Brain microvascular endothelial cell (primary cell): ENCODE measurements at regions not wholly inside any gene's neighbourhood (a gene's known extent, or its start where the extent isn't known, plus 50 kb on each side); places are given as distances from the start of the nearest gene placed in this dataset.

ENCODE experiments used
- DNase-seq: peaks from one replicate; pipeline ENCODE4 v3.0.0-alpha.2; 2020
- H3K27ac ChIP-seq: fragments of 250-450 bp; sonication (Bioruptor Pico); 2 replicates; pipeline ENCODE4 v1.5.1; 2020; ENCODE audit warnings: mild to moderate bottlenecking, moderate library complexity
- H3K27me3 ChIP-seq: fragments of 250-450 bp; sonication (Bioruptor Pico); replicated peaks from 2 replicates; pipeline ENCODE4 v1.5.1; 2020; ENCODE audit warnings: mild to moderate bottlenecking
- H3K36me3 ChIP-seq: fragments of 250-450 bp; sonication (Bioruptor Pico); replicated peaks from 2 replicates; pipeline ENCODE4 v1.5.1; 2020; ENCODE audit warnings: mild to moderate bottlenecking
- H3K4me3 ChIP-seq: 2 replicates; pipeline ENCODE4 v1.5.1; 2011; ENCODE audit warnings: low read depth, mild to moderate bottlenecking, control low read depth, low read length, moderate library complexity
- in situ Hi-C: cut with HindIII; loops from 2 replicates; pipeline ENCODE4 v1.10.0; 2017; ENCODE audit warnings: low sequenced_read_pairs, low pct_ligation_motif_present
- TF ChIP-seq, protein P1 (sequence below): IDR thresholded peaks from 2 replicates; pipeline ENCODE4 v1.5.1; 2011; ENCODE audit warnings: low read depth, mild to moderate bottlenecking, moderate library complexity, low read length, control low read depth, inconsistent platforms; ENCODE audit errors: missing control alignments

DNA sequence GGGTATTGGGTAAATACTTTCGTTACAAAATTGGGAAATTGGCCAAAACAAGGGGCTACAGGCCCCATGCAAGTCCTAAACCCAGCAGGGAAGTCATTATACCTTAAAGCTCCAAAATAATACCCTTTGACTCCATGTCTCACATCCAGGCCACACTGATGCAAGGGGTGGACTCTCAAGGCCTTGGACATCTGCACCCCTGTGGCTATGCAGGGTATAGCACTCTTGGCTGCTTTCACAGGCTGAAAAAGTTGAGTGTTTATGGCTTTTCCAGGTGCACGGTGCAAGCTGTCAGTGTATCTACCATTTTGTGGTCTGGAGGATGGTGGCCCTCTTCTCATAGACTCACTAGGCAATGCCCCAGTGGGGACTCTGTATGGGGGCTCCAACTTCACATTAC is 326.5 kb downstream of the TEX13C start:
- in situ Hi-C loops: no loop called here
- Histone ChIP-seq H3K4me3 (no peak overlapping the region), H3K27me3 (no peaks in the 10 kb centered on the region), H3K36me3 (no peaks in the 10 kb centered on the region), H3K27ac (no peak overlapping the region)
- TF ChIP-seq, protein P1, sequence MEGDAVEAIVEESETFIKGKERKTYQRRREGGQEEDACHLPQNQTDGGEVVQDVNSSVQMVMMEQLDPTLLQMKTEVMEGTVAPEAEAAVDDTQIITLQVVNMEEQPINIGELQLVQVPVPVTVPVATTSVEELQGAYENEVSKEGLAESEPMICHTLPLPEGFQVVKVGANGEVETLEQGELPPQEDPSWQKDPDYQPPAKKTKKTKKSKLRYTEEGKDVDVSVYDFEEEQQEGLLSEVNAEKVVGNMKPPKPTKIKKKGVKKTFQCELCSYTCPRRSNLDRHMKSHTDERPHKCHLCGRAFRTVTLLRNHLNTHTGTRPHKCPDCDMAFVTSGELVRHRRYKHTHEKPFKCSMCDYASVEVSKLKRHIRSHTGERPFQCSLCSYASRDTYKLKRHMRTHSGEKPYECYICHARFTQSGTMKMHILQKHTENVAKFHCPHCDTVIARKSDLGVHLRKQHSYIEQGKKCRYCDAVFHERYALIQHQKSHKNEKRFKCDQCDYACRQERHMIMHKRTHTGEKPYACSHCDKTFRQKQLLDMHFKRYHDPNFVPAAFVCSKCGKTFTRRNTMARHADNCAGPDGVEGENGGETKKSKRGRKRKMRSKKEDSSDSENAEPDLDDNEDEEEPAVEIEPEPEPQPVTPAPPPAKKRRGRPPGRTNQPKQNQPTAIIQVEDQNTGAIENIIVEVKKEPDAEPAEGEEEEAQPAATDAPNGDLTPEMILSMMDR: no peak
- no peak for DNase-seq

- Histone ChIP-seq H3K36me3 (no peaks in the 10 kb centered on the region), H3K27me3 (no peaks in the 10 kb centered on the region), H3K27ac (no peak overlapping the region), H3K4me3 (no peak overlapping the region)
- DNase-seq: peak; percentile 29
- in situ Hi-C loops: no loop called here
- TF ChIP-seq, protein P1: no peak
Measured at GRCh38 chrX:125651426-125651825, 331.8 kb downstream of the TEX13C start.

- TF ChIP-seq, protein P1: no peak
- H3K27ac ChIP-seq: no peak overlapping the region
- no peaks in the 10 kb centered on the region for H3K27me3 ChIP-seq
- in situ Hi-C loops: no loop called here
- no peaks in the 10 kb centered on the region for H3K36me3 ChIP-seq
- H3K4me3 ChIP-seq: no peak overlapping the region
- no peak for DNase-seq
Measured at GRCh38 chrX:125654501-125654900, 334.8 kb downstream of the TEX13C start.

DNA sequence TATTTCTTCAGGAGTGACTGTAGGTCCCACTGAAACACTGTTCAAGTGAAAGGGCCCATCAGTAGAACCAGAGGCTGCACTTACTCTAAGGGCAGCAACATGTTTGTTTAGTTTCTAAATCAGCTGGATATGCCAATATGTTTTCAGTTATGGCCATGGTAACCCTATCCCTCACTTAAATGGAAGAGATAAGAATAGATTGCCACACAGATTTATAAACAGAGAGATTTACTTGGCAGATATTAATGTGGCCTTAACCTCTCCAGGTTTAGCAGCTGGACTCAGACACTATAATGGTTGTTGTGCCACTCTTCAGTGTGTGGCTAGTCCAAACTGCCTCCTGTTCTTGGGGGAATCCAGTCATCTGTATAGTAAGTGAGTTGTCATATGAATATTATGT is 354.1 kb downstream of the TEX13C start:
- no peak overlapping the region for H3K4me3 ChIP-seq
- H3K27me3 ChIP-seq: no peaks in the 10 kb centered on the region
- in situ Hi-C loops: no loop called here
- H3K36me3 ChIP-seq: no peaks in the 10 kb centered on the region
- no peak for DNase-seq
- TF ChIP-seq, protein P1: no peak
- no peak overlapping the region for H3K27ac ChIP-seq

- Histone ChIP-seq H3K27me3 (no peaks in the 10 kb centered on the region), H3K36me3 (no peaks in the 10 kb centered on the region), H3K4me3 (no peak overlapping the region), H3K27ac (no peak overlapping the region)
- no peak for DNase-seq
- TF ChIP-seq, protein P1: no peak
- in situ Hi-C loops: no loop called here
Measured at GRCh38 chrX:125678258-125678657, 358.6 kb downstream of the TEX13C start.

DNA sequence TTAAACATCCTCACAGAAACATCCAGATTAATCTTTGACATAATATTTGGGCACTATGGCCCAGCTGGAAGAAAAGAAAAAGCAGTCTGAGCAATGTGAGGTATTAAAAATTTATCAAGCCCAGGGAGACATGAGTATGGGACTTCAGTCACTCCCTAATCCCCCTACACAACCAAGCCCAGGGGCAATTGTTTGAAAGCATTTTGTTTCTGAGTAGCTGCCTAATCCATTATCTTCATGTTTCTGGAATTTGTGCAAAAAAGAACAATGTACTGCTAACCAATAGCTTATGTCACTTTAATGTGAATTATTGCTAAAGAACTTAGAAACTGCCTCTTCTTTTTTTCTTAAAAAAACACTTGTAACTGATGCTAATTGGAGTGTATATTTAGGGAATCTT is 360.7 kb downstream of the TEX13C start:
- H3K27me3 ChIP-seq: no peaks in the 10 kb centered on the region
- no peak overlapping the region for H3K4me3 ChIP-seq
- no peaks in the 10 kb centered on the region for H3K36me3 ChIP-seq
- H3K27ac ChIP-seq: no peak overlapping the region
- TF ChIP-seq, protein P1: no peak
- no peak for DNase-seq
- in situ Hi-C loops: no loop called here
